ENCODE measurements at regions not wholly inside any gene's neighbourhood (a gene's known extent, or its start where the extent isn't known, plus 50 kb on each side); places are given as distances from the start of the nearest gene placed in this dataset.

DNA sequence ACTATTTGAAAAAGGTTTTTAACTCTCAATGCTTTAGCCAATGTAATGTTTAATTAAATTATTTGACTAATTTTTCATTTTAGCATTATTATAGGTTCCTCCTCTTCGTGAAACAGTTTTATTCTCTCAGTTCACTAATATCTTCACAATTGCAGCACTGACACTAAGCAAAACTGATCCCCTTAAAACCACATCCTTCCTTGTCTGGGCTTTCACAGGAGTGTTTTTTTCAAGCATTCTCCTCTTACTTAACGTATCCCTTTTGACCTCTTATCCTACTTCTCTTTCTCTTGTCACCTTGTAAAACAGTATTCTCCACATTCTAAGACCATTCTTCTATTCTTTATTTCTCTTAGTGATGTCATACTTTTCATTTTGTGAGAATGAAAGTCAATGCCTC is 112.8 kb downstream of the DSC3 start:
- POLR2A ChIA-PET: no interaction called here
- CTCF ChIA-PET: no interaction called here

- ChIA-PET CTCF (no interaction called here), POLR2A (no interaction called here)
Observed at GRCh38 chr18:30929065-30929464, 113.5 kb downstream of the DSC3 start.

- ChIA-PET POLR2A (no interaction called here), CTCF (no interaction called here)
Observed at GRCh38 chr18:30927517-30928075, 114.9 kb downstream of the DSC3 start.

DNA sequence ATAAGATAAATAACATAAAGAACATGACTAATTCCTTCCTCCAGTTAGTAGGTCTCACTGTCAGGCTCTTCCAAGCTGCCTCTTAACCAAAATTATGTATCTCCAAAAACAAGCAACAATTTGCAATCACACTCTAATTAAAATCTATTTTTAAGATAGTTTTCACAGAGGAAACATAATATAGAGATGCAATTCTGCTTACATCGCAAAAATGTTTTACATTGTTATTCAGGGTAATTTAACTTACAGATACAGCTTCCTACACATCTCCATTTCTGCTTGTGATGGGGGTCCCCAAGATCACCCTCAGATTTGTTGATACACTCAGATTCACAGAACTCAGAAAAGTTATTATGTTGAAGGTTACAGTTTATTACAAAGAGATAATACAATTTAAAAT is 115.5 kb downstream of the DSC3 start:
- ChIA-PET CTCF (no interaction called here), POLR2A (no interaction called here)

DNA sequence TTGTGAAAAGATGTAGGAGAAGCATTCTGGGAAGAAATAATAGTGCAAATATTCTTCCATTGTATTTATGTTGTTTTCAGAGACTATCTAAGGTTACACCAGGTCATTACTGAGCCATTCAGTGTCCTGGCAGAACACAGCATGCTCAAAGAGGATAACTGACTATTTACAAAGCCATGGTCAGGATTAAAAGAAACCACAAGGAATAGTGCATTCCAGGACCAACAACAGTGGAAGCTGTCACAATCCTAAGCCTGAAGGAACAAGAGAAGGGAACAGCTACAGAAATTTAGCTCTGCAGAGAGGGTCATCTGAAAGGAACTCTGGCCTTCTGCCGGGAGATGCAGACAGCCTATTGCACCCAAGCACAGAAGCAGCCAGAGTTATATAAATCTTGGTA is 116.7 kb downstream of the DSC3 start:
- CTCF ChIA-PET: no interaction called here
- POLR2A ChIA-PET: no interaction called here

DNA sequence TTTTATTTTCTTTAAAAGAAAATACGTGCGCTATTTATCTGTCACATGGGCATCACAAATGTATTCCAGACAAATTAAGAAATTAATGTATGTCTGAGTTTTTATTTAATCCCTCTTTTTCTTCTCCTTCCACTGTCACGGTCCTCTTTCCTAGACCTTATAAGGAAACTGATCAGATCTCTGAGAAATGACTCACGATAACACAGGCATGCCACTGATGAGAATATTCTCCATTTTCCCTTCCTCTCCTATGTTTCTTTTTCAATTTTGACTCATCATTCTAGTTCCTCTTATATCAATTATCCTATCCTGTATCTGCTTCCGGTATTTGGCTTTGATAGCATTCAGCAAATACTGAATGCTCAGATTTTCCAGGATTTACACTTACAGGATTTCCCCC is 121.8 kb downstream of the DSC3 start:
- ChIA-PET POLR2A (no interaction called here), CTCF (no interaction called here)

GRCh38 chr18:30920351-30920750 is 122.2 kb downstream of the DSC3 start:
- POLR2A ChIA-PET: no interaction called here

DNA sequence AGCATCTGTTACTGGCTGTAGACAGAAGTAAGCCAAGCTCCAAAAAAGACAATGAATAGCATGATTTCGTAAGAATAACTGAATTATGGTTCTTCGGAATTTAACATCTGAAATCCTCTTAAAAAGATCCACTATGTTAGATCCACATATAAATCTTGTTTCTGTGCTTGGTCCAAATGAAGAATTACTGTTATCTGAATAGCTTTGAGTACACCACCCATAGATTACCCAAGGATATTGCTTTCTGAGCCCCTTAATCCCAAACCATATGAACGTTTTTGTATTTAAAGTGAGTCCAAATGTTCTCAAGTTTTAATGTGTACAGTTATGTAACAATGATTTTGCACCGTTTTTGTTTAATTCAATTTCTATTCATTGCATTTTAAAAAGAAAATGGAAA is 124.9 kb downstream of the DSC3 start:
- CTCF ChIA-PET: no interaction called here
- POLR2A ChIA-PET: no interaction called here

More at GRCh38 chr18:30920351-30920750, 122.2 kb downstream of the DSC3 start:
- CTCF ChIA-PET: no interaction called here

DNA sequence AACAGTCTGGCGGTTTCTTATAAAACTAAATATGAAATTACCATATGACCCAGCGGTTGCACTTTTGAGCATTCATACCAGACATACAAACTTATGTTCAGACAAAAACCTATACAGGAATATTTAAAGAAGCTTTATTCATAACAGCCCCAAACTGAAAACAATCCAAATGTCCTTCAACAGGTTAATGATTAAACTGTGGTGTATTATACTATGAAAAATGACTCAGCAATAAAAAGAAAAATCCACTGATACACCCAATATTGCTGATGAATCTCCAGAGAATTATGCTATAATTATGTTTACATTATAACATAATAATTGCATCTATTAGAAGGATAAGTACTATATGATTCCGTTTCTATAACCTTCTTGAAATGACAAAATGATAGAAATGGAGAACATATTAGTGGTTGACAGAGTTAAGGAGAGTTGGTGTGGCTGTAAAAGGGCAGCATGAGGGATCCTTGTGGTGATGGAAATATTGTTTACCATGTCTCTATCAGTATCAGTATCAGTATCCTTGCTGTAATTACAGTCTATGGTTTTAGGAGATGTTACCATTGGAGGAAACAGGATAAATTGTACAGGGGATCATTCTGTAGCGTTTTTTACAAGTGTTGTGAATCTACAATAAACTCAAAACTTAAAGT is 127.1 kb downstream of the DSC3 start:
- ChIA-PET CTCF (no interaction called here), POLR2A (no interaction called here)

DNA sequence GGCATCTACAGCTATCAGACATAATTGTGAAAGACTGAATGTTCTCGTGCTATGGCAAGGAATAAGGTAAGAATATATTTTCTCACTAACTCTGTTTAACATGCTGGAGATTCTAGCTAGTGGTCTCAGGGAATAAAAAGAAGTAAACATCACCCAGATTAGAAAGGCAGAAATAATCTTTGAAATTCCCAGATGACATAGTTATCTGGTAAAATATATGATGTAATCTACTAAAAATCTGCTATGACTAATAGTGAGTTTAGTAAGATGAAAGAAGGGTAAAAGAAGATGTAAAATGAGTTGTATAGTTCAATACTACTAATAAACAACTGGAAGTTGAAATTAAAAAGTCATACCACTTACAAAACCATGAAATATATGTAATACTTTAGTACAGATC is 134.2 kb downstream of the DSC3 start:
- ChIA-PET CTCF (no interaction called here), POLR2A (no interaction called here)

DNA sequence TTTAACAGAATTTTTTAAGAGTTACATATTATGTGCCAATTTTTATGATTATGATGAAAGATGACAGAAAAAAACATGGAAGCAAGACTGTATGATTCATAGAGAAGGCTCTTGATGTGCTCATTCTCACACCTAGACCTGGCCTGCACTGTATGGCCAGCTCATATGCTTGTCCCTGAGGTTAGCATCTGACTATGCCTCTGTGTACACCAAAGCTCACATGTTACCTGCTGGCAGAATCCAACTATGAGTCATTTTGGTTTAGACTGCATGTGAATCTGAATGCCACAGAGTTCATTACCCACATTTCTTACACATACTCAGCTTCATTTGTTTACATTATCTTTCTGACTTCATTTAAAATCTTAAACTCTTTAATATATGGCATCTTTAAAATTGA is 139.0 kb downstream of the DSC3 start:
- POLR2A ChIA-PET: no interaction called here
- CTCF ChIA-PET: no interaction called here

- CTCF ChIA-PET: no interaction called here
- POLR2A ChIA-PET: no interaction called here
Observed at GRCh38 chr18:30889519-30890301, 152.8 kb downstream of the DSC3 start.

GRCh38 chr18:30888344-30888743 is 154.2 kb downstream of the DSC3 start:
- CTCF ChIA-PET: no interaction called here
- POLR2A ChIA-PET: no interaction called here

GRCh38 chr18:30886998-30887397 is 155.5 kb downstream of the DSC3 start:
- ChIA-PET CTCF (no interaction called here), POLR2A (no interaction called here)

- ChIA-PET POLR2A (no interaction called here), CTCF (no interaction called here)
Observed at GRCh38 chr18:30870466-30870865, 172.1 kb downstream of the DSC3 start.

- ChIA-PET POLR2A (no interaction called here), CTCF (no interaction called here)
Observed at GRCh38 chr18:30862900-30863299, 179.6 kb downstream of the DSC3 start.

- ChIA-PET POLR2A (no interaction called here), CTCF (no interaction called here)
Observed at GRCh38 chr18:30860741-30861140, 181.8 kb downstream of the DSC3 start.

- ChIA-PET POLR2A (no interaction called here), CTCF (no interaction called here)
Observed at GRCh38 chr18:30859036-30859435, 183.5 kb downstream of the DSC3 start.

GRCh38 chr18:30858560-30858959 is 184.0 kb downstream of the DSC3 start:
- ChIA-PET CTCF (no interaction called here), POLR2A (no interaction called here)

DNA sequence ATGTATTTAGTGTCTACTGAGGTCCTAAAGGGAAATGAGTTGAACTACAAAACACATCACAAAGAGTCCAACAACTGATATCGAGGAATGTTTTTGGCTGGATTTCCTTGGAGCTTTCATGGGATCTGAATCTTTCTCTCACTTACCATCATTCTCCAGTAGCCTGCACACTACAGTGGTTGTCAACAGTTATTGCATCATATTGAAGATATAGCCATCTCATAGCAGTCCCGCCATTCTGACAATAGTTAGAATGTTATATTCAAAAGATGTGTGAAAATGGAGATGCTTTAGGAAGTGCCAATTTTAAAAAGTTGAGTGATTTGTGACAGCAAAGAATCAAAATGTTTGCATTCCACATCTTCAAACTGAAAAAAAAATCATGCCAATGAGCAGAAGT is 186.8 kb downstream of the DSC3 start:
- CTCF ChIA-PET: no interaction called here
- POLR2A ChIA-PET: no interaction called here

GRCh38 chr18:30852980-30853379 is 189.6 kb downstream of the DSC3 start:
- ChIA-PET POLR2A (no interaction called here), CTCF (no interaction called here)

- POLR2A ChIA-PET: no interaction called here
- CTCF ChIA-PET: no interaction called here
Observed at GRCh38 chr18:30852541-30852940, 190.0 kb downstream of the DSC3 start.
